HT-29 (cell line): ENCODE measurements at regions not wholly inside any gene's neighbourhood (a gene's known extent, or its start where the extent isn't known, plus 50 kb on each side); places are given as distances from the start of the nearest gene placed in this dataset.

Experiments used
- DNase-seq: peaks from one replicate; pipeline ENCODE4 v3.0.0-alpha.2; 2015; ENCODE audit warnings: low spot score

DNA sequence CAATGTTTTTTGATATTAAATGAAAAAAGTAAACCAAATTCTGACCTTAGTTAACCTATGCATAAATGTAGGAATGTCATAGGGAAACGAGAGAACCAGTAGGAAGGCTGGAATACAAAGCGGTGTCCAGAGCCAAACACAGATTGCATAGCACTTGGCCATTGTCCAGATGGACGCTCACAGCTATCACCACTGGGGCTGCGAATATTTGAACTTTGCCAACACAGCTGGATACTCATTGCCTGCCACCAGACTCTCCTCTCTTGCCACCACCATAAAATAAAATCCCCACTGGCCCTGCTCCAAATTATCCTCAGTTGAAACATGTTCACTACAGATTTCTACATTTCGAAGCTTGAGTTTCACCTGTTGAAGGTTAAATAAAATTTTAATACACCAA, 159.3 kb upstream of the GULP1 start:
- DNase-seq: no peak

DNA sequence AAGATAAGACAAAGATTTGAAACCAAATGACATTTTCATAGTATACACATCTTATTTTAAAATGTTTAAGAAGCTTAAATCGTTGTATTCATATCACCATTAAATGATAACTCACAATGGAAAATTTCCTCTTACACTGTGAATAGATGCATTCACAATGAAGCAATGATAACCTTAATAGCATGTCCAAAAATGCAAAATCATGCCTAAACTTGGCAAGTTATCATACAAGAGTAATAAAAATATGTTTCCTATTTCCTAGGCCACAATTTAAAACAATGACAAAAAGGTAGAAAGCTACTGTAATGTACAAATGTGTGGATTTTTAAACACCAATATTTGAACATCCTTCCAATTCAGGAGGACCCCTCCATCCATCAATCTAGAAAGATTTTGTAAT, 157.4 kb upstream of the GULP1 start:
- DNase-seq: no peak

DNA sequence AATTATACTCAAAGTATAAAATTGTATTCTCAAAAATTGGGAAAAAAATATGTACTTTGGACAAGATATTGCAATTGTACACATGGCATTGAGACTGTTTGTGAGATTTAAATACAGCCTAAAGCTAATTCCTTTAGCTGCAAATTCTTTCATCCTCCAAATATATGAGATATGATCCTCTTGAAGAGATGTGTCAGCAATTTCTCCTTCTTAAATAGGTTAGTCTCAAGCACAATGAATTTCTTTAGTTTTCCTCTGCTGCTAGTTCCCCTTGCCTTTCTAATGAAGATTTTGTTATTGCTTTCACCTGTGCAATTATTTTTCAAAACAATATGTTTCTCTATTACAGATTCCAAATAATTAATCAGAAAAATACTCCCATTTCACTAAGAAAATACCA, 153.4 kb upstream of the GULP1 start:
- DNase-seq: no peak

DNA sequence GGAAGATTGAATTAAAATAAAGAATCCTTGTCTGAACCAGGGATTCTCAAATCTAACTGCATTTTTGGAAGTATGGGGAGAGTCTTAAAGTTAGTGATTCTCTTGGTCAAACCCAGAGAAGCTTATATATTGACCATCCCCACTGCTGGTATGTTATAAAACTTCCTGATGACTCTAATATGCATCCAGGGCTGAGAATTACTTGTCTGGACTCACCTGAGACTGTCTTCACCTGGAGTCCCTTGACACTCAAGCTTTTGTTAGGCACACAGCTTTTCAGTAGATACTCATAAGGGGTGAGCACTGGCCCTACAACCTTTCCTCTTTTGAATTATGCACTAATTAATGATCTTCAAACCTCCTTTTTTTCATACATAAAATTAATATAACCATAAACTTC, 149.6 kb upstream of the GULP1 start:
- DNase-seq: no peak

DNA sequence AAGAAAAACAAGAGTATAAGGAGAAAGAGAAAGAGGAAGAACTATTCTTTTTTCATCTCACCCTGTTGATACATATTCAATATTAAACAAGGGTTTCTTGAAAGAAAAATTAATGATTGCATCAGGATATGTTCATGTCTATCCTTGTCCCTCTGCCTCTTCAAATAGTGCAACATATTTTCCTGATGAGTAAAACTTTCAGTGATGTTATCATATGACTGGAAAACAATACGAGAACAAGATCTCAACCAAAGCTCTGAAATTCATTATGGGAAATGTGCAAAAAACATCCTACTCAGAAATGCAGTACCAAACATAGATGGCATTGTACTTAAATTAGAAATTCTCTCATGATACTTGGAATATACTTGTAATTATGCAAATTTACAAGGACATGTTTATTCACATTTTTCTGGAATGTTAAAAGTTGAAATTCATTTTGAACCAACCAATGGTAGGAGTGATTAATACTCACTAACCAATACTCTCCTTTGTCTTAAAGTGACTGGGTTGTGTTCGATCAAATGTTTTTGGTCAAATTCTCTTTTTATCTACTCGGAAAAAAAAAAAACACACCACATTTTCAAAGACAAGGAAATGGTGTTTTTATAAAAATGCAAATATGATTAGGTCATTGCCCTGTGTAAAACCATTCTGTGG, 148.9 kb upstream of the GULP1 start:
- no peak for DNase-seq

DNA sequence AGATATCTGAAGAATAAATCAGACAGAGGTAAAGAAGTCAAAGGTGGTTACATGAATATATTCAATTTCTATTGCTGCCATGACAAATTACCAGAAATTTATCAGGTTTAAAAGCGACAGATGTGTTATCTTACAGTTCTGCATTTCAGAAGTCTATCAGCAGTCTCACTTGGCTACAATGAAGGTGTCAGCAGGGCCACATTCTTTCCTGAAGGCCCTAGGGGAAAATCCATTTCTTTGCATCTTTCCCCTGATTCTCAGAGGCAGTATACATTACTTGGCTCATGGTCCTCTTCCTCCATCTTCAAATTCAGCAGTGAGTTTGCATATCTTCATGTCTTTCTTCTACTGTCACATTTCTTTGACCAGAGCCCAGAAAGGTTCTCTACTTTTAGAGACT, 145.8 kb upstream of the GULP1 start:
- DNase-seq: no peak

DNA sequence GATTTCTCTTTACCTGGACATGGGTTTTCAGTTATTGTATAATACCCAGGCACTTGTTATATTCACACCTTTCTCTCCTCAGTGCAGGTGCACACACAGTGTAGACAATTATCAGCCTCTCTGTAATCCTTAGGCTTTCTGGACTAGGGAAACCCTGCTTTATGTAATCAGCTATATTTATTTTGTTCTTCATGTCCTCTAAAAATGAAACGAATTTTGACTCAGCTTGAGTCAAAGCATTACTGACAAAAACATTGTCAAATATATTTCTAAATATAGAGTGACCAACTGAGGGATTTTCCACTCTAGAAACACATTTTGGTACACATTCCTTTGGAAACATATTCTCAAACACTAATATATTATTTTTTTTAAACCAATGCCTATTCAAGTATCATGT, 144.8 kb upstream of the GULP1 start:
- no peak for DNase-seq

DNA sequence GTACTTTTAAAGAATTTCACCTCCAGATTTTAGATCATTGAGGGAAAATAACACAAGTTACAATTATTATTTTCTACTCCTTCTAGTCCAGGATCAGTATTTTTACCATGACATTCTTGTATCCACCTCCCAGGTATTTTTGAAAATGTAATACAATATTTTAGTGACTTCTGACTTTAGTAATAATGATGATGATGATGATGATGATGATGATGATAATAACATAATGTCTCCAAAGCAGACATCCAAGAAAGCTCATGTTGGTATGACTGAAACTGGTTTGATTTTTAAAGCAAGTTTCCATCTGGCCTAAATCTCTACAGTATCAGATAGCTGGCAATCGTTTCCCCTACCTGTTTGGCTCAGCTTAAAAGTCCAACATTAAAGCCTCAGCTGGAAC, 140.0 kb upstream of the GULP1 start:
- no peak for DNase-seq

DNA sequence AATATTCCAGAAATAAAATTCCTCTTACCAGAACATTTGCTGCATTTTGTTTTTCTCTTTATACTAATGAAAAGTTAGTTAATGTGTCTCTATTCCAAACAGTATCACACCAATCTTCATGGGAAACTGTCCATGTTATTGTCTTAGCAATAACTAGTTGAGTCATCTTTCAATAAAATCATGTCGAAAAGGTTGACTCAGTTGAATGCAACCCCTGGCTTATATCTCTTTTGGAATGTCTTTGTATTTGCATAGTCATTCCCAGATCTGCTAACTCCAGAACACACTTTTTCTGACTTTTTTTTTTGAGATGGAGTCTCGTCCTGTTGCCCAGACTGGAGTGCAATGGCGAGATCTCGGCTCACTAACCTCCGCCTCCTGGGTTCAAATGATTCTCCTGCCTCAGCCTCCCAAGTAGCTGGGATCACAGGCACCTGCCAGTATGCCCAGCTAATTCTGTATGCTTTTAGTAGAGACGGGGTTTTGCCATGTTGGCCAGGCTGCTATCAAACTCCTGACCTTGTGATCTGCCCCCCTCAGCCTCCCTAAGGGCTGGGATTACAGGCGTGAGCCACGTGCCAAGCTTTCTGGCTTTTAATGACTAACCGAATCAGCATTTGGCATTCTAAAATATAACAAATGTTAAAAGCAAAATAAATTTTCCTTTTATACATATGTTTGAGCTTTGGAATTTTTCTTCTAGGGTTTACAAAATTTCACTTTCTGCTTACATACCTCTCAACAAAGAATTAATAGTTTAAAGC, 133.2 kb upstream of the GULP1 start:
- no peak for DNase-seq

DNA sequence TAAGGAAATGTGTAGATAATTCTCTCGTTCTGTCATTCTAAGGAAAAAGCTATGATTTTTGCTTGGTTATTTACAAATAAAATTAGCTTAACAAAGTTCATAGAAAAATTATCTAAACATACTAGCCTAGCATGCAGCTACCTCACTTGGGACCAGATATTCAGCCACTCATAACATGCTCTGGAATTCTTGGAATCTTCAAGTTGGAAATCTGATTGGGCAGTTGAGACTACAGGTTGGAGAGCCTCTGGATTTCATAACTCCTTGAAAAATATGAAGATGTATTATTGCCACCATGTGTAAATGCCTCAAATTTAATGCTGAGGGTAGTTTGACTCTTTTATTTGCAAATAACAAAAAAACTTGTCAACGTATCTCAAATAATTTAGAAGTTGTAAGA, 132.2 kb upstream of the GULP1 start:
- no peak for DNase-seq

DNA sequence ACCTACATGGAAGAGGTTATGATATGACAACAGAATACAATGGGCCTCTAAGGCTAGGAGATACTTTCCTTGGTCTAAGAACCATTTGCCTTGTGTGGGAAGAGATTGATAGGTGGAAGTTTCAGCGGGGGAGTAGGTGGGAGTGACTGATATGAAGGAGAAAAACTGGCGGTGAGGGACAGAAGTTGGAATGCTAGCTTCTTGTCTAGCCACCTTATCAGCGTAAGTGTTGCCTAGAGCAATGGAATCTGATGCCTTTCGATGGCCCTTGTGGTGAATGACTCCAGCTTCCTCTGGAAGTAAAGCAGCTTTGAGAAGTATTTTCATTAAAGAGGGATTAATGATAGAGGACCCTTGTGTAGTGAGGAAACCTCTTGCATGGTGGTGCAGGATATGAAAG, 121.3 kb upstream of the GULP1 start:
- no peak for DNase-seq

DNA sequence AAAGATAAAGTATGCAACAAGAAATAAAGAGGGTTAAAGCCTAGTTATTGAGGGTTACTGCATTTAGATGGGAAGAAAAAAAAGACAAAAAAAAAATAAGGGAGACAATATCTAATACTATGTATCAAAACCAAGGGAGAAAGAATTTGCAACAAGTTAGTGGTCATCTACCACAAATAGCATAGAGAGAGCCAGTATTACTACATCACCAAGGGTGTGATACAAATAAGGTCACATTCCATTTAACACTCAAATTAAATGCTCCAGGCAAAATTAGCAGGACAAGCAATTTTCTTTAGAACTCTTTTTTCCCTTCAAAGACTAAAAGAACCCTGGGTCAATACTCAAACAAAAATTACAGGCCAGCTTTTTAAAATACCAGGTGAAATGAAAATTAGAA, 115.1 kb upstream of the GULP1 start:
- DNase-seq: no peak

DNA sequence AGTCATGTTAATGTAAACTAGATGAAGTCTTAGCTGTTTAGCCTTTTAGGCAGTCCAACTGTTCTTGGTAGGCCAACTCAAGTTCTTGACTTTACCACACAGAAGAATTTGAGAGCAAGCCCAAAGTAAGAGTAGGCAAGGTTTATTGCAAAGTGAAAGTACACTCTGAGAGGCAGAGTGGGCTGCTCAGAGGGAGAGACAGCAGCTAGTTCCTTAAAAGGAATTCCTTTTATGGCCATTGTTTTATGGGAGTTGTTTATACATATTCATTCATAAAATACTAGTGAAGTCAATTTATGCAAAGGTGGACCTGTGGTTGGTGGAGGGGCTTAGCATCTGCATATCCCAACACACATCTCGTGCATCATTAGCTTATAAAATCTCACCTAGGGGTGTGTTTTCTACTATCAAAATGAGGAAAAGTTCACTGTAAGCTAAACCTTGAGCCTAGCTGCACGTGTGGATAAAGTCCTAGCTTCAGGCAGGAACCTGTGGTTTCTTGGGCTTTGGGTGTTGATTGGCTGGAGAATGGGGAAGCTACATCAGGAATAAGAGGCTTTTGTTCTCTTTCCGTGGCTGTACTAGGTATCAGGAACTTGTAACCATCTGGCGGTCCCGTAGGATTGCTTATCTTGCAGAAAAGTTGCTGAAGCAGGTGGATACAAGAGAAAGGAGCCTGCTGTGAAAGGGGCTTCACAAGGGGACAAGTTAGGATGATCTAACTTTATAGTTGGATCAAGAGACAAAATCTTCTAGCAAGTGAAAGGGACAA, 110.4 kb upstream of the GULP1 start:
- no peak for DNase-seq

DNA sequence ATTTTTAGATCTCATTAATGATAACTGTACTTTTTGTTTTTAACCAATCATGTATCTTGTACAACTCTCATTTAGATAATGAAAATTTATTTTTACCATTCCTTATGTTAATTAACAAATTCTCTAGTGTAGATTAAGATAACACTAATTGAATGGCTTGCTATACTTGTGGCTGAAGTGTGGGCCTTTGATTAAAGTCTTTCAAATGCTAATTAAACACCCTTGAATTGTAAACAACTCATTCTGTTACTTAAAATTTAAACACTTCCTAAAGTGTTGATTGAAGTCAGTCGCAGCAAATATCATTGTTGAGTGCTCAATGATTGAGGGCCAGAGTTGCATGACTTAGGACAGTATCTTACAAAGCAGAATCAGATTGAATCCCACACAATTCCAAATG, 109.8 kb upstream of the GULP1 start:
- DNase-seq: no peak

DNA sequence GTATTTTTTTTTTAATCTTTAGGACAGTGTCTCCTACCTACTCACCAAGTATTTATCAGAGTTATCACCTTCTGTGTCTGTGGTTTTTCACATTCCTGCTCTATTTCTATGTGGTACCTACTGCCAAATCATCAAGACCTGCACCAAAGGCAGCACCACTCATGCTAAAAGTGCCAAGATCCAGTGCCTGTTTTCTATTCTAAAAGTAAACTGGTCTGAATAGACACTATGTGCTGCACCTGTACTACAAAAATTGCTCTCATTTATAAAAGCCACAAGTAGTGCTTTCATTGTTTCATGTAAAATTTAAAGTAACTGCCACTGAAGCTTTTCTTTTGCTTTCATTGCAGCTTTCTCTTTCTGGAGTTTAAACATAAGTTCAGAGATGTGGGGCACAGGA, 103.9 kb upstream of the GULP1 start:
- no peak for DNase-seq

DNA sequence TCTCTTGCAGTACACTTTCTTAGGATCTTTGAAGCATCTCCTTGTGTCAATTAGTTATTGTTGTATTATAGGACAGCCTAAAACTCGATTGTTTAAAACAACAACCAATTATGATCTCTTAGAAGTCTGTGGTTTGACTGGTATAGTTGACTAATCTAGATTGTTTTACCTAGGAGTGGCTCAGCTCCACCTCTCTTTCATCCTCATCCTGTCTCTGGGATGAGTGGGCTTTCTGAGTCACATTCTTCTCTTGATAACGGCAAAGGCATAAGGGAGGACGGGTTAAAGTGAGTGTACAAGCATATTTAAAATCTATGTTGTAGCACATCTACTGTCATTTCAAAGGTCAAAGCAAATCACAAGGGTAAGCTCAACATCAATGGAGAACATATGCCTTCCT, 102.3 kb upstream of the GULP1 start:
- no peak for DNase-seq

DNA sequence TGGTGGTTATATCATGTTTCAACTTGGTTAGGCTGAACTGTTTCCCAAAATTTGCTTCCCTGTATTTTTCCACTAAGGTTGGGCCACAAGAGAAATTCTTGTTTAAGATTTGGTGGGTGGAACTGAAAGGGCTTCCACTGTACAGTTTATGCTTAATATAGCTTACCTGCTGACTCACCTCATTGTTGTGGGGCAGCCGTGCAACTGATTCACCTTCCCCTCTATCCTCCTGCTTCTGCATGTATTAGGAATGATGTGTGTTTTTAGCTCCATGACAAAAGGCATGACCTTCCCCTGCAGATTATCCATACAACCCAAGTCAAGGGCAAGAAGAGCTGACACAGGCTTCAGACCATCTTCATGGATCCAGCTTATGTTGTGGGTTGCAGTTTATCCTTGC, 98.4 kb upstream of the GULP1 start:
- no peak for DNase-seq

DNA sequence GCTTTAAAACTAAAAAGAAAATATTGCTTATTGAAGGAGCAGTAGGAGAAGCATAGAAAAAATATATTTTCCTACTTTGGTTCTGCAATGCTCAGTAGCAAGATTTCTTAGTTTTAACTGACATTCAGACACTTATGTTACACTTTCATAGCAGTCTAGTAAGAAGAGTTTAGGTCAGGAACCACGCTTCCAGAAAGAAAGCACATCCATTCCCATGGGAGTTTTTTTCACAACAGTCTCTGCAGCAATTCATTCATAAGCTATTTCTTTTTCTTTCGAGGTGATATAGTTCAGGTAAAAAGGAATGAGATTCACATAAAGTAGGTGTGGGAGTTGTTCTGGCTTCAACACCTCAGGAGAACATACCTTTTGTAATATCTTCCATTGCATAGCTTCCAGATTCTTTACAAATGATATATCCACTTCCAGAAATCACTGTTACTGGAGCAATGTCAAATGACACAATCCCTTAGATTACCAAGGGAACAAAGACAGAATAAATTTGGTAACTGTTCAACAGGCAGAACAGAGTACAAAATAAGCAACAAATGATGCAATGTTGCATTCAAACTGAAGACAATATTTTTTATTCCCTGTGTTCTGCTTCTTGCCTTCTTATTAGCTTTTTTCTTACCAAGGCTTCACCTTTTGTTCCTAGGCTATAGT, 95.2 kb upstream of the GULP1 start:
- DNase-seq: no peak

DNA sequence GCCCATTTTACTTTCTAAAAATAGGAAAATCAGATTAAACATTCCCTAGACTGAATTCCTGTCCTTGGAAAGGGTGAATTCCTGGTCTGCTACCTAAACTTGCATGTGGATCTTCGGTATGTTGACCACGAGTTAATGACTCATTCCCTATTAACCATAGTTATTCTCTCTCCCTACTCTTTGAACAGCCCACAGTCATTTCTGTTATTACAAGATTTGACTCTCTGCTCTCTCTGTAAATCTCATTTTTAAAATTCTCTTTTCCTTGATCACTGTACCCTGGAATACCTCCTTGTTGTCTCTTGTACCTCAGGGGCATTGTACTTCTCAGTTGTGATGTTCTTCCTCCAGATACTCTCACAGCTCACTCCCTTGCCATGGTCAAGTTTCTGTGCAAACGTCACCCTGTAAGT, 92.0 kb upstream of the GULP1 start:
- DNase-seq: peak; percentile 10

DNA sequence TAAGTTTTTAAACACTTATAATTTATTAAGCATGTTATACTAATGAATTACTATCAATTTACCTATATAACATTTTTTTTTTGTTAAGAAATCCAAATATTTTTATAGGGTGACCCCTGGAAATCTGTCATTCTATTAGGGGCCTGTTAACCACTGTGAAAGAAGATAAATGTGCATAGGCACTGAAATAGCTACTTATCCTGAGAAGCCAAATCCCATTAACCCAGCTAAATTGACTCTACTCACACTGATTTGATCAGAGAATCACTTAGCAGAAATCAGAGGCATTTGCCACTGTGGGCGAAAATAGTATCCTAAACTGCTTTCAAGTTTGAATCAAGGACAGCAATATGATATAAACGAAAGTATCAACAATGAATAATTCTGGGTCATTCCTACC, 90.0 kb upstream of the GULP1 start:
- no peak for DNase-seq

DNA sequence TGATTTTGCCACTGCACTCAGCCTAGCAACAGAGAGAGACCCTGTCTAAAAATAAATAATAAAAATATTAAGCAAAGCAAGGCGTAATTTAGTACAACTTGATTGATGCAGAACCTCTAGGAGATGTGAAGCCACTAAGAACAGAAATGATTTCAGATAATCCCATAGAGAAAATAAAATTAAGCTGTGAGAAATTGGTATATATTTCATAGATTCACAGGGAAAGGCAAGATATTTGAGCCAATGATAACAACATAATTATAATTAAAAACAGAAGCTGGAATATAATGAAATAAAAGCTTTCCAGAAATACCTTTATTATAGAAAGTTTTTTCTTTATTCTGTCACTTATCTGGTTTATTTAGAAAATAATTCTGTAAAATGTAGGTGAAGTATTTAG, 88.9 kb upstream of the GULP1 start:
- DNase-seq: no peak

DNA sequence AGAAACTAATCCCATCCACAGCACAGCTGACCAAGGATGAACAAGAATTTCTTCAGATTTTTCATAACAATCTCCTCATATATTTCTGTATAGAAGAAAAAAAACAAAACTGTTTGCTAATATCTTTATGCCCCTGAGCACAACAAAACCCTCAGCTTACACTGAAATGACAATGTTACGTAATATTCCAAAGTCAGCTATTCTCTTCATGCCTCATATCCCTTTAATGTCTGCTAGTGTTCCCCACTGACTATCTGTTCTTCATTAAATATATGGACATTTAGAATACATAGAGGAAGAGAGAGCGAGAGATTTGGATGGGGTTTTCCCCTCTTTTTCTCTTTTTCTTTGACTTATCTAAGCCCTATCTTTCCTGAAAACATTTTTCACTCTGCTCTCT, 87.9 kb upstream of the GULP1 start:
- DNase-seq: no peak
